NCI-H2196 treated with DMSO at 0.1 percent for 48 hours (cell line): ENCODE measurements at regions not wholly inside any gene's neighbourhood (a gene's known extent, or its start where the extent isn't known, plus 50 kb on each side); places are given as distances from the start of the nearest gene placed in this dataset.

Source experiments
- DNase-seq: peaks from one replicate; lab custom pipeline; 2025; ENCODE audit not compliant: unreplicated experiment; lab: John Stamatoyannopoulos, UW

- no peak for DNase-seq
Observed at GRCh38 chrX:39749135-39749534, 348.6 kb downstream of the BCOR start.

- DNase-seq: no peak
Observed at GRCh38 chrX:39749728-39750127, 348.0 kb downstream of the BCOR start.

- DNase-seq: no peak
Observed at GRCh38 chrX:39750256-39750790, 347.4 kb downstream of the BCOR start.

- DNase-seq: no peak
Observed at GRCh38 chrX:39750848-39751247, 346.9 kb downstream of the BCOR start.

GRCh38 chrX:39752815-39753214 is 344.9 kb downstream of the BCOR start:
- DNase-seq: peak; percentile 36

- DNase-seq: peak; percentile 28
Observed at GRCh38 chrX:39753293-39753996, 344.3 kb downstream of the BCOR start.

- peak; percentile 26 for DNase-seq
Observed at GRCh38 chrX:39755143-39756032, 342.4 kb downstream of the BCOR start.

- no peak for DNase-seq
Observed at GRCh38 chrX:39756086-39756883, 341.5 kb downstream of the BCOR start.

- DNase-seq: no peak
Observed at GRCh38 chrX:39757971-39758370, 339.8 kb downstream of the BCOR start.

GRCh38 chrX:39758791-39759525 is 338.8 kb downstream of the BCOR start:
- no peak for DNase-seq

GRCh38 chrX:39759526-39760224 is 338.1 kb downstream of the BCOR start:
- no peak for DNase-seq

GRCh38 chrX:39760930-39761329 is 336.8 kb downstream of the BCOR start:
- no peak for DNase-seq

GRCh38 chrX:39762266-39762841 is 335.4 kb downstream of the BCOR start:
- no peak for DNase-seq

GRCh38 chrX:39764441-39764914 is 333.3 kb downstream of the BCOR start:
- DNase-seq: no peak

GRCh38 chrX:39765327-39765726 is 332.4 kb downstream of the BCOR start:
- no peak for DNase-seq

- DNase-seq: no peak
Observed at GRCh38 chrX:39766085-39766726, 331.6 kb downstream of the BCOR start.

GRCh38 chrX:39766855-39767254 is 330.9 kb downstream of the BCOR start:
- DNase-seq: no peak

GRCh38 chrX:39767446-39767845 is 330.3 kb downstream of the BCOR start:
- no peak for DNase-seq

GRCh38 chrX:39769748-39770147 is 328.0 kb downstream of the BCOR start:
- no peak for DNase-seq
